ENCODE measurements at regions not wholly inside any gene's neighbourhood (a gene's known extent, or its start where the extent isn't known, plus 50 kb on each side); places are given as distances from the start of the nearest gene placed in this dataset.

DNA sequence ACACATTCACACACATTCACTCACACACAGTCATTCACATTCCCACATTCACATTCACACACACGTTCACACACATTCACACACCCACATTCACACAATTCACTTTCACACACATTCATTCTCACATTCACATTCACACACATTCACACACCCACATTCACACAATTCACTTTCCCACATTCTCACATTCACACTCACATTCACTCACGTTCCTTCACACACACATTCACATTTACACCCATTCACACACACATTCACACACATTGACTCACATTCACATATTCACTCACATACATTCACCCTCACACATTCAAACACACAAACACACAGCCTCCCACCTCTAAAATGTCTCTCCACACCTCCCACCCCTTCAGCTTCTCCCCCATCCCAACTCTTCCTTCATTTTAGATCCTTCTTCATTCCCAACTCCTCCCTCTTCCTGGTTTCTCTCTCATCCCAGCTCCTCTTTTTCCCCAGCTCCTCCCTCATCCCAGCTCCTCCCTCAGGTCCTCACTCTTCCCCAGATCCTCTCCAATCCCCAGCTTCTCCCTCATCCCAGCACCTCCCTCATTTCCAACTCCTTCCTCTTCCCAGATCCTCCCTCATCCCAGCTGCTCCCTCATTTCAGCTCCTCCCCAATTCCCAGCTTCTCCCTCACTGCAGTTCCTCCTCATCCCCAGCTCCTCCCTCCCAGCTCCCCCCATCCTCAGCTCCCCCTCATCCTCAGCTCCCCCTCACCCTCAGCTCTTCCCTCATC lies 111.0 kb downstream of the FAM53A start:
- no peak for DNase-seq
- H3K9me3 ChIP-seq (ENCODE audit: control extremely low read depth in 1 of 5, control insufficient read depth in 4 of 5, insufficient read depth in 2 of 5, low read depth in 1 of 5, low read length in 4 of 5), result no peaks in the 10 kb centered on the region
- no peak overlapping the region for H3K27ac ChIP-seq (ENCODE audit: insufficient read depth in 1 of 2, low read depth in 1 of 2, low read length in 2 of 2, poor library complexity in 1 of 2, severe bottlenecking in 2 of 2)
- H3K4me3 ChIP-seq (ENCODE audit: control insufficient read depth in 1 of 7, extremely low read depth in 1 of 7, insufficient read depth in 4 of 7, low read depth in 2 of 7, low read length in 6 of 7), result no peak overlapping the region
- no peaks in the 10 kb centered on the region for H3K36me3 ChIP-seq (ENCODE audit: control insufficient read depth in 4 of 4, insufficient read depth in 4 of 4, low read length in 3 of 4)
- POLR2A ChIA-PET, result no interaction called here
- WGBS (ENCODE audit: insufficient coverage), result 100% methylated on average over 2 of the region's 2 CpGs
- CTCF ChIA-PET, result interaction anchor here (0.7 to 1.7 kb wide), 2 partner anchors 12 to 25 kb away, joined by 3 to 4 read pairs; no protein-coding TSS in a partner anchor
- peaks cover 0 to 2% (median under 1%) of the 10 kb centered on the region in 4 experiments for H3K4me1 ChIP-seq (ENCODE audit: control extremely low read depth in 1 of 4, control insufficient read depth in 4 of 4, insufficient read depth in 4 of 4, low read length in 3 of 4)
- H3K27me3 ChIP-seq (replicated peaks in 2 of 5; ENCODE audit: control insufficient read depth in 4 of 5, insufficient read depth in 5 of 5, low read length in 4 of 5), result peaks cover 0 to 21% (median 0%) of the 10 kb centered on the region in 5 experiments

DNA sequence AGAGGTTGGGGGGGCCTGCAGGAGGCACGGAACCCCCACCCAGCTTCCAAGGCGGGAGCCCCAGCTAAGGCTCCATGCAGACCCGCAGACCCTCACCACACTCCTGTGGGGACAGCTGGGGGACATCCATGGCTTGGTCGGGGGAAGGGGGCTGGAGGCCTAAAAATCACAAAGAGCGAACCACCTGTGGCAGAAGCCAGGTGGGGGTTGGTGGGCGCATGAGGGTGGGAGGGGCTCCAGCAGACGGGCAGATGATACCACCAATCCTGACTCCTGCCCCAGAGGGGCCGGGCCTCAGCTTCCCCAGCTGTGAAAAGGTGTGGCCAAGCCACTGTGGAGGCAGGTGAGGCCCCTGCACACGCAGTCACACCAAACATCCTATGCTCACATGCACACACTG lies 111.6 kb downstream of the FAM53A start:
- Histone ChIP-seq H3K4me1 (ENCODE audit: control extremely low read depth in 1 of 4, control insufficient read depth in 4 of 4, insufficient read depth in 4 of 4, low read length in 3 of 4) (no peaks in the 10 kb centered on the region), H3K9me3 (ENCODE audit: control extremely low read depth in 1 of 5, control insufficient read depth in 4 of 5, insufficient read depth in 2 of 5, low read depth in 1 of 5, low read length in 4 of 5) (no peaks in the 10 kb centered on the region), H3K27me3 (replicated peaks in 2 of 5; ENCODE audit: control insufficient read depth in 4 of 5, insufficient read depth in 5 of 5, low read length in 4 of 5) (peaks cover 0 to 27% (median 0%) of the 10 kb centered on the region in 5 experiments), H3K27ac (ENCODE audit: insufficient read depth in 1 of 2, low read depth in 1 of 2, low read length in 2 of 2, poor library complexity in 1 of 2, severe bottlenecking in 2 of 2) (no peak overlapping the region), H3K36me3 (ENCODE audit: control insufficient read depth in 4 of 4, insufficient read depth in 4 of 4, low read length in 3 of 4) (no peaks in the 10 kb centered on the region), H3K4me3 (ENCODE audit: control insufficient read depth in 1 of 7, extremely low read depth in 1 of 7, insufficient read depth in 4 of 7, low read depth in 2 of 7, low read length in 6 of 7) (no peak overlapping the region)
- DNase-seq, result no peak
- WGBS (ENCODE audit: insufficient coverage), result 98% methylated on average over 5 of the region's 9 CpGs
- CTCF ChIA-PET, result interaction anchor here (1.7 kb wide), 1 partner anchor 24 kb away, joined by 4 read pairs; no protein-coding TSS in a partner anchor
- POLR2A ChIA-PET, result no interaction called here

DNA sequence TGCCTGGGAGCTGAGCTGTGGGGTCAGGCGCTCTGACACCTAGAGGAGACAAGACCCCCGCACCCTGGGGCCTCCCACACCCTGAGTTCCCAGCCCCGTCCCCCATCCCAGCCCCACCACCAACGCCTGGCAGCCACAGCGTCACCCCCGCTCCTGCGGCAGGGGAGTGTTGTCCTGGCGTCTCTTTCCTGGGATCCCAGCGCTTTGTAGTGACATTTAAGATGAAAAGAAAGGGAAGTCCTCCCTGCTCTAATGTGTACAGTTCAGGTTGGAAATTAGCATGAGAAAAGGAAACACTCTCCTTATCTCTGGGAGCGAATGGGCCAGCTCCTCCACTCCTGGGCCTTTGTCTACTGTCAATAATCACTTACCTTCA lies 112.1 kb downstream of the FAM53A start:
- H3K4me3 ChIP-seq (ENCODE audit: control insufficient read depth in 1 of 7, extremely low read depth in 1 of 7, insufficient read depth in 4 of 7, low read depth in 2 of 7, low read length in 6 of 7), result no peak overlapping the region
- ChIA-PET POLR2A (no interaction called here), CTCF (no interaction called here)
- WGBS (ENCODE audit: insufficient coverage), result 95% methylated on average over 4 of the region's 10 CpGs
- H3K27me3 ChIP-seq (replicated peaks in 2 of 5; ENCODE audit: control insufficient read depth in 4 of 5, insufficient read depth in 5 of 5, low read length in 4 of 5), result peaks cover 0 to 31% (median 0%) of the 10 kb centered on the region in 5 experiments
- no peak overlapping the region for H3K27ac ChIP-seq (ENCODE audit: insufficient read depth in 1 of 2, low read depth in 1 of 2, low read length in 2 of 2, poor library complexity in 1 of 2, severe bottlenecking in 2 of 2)
- DNase-seq, result no peak
- H3K9me3 ChIP-seq (ENCODE audit: control extremely low read depth in 1 of 5, control insufficient read depth in 4 of 5, insufficient read depth in 2 of 5, low read depth in 1 of 5, low read length in 4 of 5), result no peaks in the 10 kb centered on the region
- no peaks in the 10 kb centered on the region for H3K4me1 ChIP-seq (ENCODE audit: control extremely low read depth in 1 of 4, control insufficient read depth in 4 of 4, insufficient read depth in 4 of 4, low read length in 3 of 4)
- H3K36me3 ChIP-seq (ENCODE audit: control insufficient read depth in 4 of 4, insufficient read depth in 4 of 4, low read length in 3 of 4), result no peaks in the 10 kb centered on the region

DNA sequence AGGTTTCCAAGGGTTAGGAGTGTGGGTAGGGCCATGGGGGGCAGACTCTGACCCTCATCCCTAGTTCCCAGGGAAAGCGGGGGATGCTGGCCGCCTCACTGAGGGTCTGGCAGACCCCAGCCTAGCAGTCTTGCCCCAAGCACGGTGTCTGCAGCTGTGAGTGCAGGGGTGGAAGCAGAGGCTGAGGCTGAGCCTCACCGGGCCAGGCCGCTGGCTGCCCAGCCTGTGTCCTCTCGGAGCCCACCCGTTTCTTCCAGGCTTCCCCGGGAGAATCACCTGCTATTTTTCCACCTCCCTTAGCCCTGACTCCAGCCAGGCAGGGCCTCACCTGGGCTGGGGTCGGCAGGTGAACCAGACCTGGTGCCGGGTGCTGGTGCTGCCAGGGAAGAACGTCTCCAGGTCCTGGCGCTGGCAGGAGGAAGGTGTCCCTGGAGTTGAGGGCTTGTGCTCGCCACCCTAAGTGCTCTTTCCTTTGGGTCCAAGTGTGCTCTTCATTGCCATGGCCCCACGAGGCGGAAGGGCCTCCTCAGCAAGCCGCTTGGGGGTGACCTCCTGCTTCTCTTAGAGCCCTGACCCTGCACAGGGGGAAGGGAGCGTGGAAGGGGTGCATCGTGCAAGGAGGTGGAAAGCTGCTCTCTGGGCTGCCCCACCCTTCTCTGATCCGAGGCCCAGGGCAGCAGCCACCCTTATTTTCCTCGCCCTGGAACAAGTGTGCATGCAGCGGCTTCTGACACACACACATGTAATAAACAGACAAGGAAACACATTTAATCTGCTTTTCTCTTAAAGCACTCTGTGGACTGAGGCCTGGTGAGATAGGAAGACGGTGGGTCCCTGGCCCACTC lies 112.7 kb downstream of the FAM53A start:
- DNase-seq, result no peak
- Histone ChIP-seq H3K36me3 (ENCODE audit: control insufficient read depth in 4 of 4, insufficient read depth in 4 of 4, low read length in 3 of 4) (no peaks in the 10 kb centered on the region), H3K4me3 (ENCODE audit: control insufficient read depth in 1 of 7, extremely low read depth in 1 of 7, insufficient read depth in 4 of 7, low read depth in 2 of 7, low read length in 6 of 7) (no peak overlapping the region), H3K9me3 (ENCODE audit: control extremely low read depth in 1 of 5, control insufficient read depth in 4 of 5, insufficient read depth in 2 of 5, low read depth in 1 of 5, low read length in 4 of 5) (no peaks in the 10 kb centered on the region), H3K4me1 (ENCODE audit: control extremely low read depth in 1 of 4, control insufficient read depth in 4 of 4, insufficient read depth in 4 of 4, low read length in 3 of 4) (peaks cover 0 to 2% (median 0%) of the 10 kb centered on the region in 4 experiments), H3K27me3 (replicated peaks in 2 of 5; ENCODE audit: control insufficient read depth in 4 of 5, insufficient read depth in 5 of 5, low read length in 4 of 5) (peaks cover 0 to 35% (median 0%) of the 10 kb centered on the region in 5 experiments), H3K27ac (ENCODE audit: insufficient read depth in 1 of 2, low read depth in 1 of 2, low read length in 2 of 2, poor library complexity in 1 of 2, severe bottlenecking in 2 of 2) (no peak overlapping the region)
- ChIA-PET CTCF (no interaction called here), POLR2A (no interaction called here)
- WGBS (ENCODE audit: insufficient coverage), result 82% methylated on average over 17 of the region's 22 CpGs

DNA sequence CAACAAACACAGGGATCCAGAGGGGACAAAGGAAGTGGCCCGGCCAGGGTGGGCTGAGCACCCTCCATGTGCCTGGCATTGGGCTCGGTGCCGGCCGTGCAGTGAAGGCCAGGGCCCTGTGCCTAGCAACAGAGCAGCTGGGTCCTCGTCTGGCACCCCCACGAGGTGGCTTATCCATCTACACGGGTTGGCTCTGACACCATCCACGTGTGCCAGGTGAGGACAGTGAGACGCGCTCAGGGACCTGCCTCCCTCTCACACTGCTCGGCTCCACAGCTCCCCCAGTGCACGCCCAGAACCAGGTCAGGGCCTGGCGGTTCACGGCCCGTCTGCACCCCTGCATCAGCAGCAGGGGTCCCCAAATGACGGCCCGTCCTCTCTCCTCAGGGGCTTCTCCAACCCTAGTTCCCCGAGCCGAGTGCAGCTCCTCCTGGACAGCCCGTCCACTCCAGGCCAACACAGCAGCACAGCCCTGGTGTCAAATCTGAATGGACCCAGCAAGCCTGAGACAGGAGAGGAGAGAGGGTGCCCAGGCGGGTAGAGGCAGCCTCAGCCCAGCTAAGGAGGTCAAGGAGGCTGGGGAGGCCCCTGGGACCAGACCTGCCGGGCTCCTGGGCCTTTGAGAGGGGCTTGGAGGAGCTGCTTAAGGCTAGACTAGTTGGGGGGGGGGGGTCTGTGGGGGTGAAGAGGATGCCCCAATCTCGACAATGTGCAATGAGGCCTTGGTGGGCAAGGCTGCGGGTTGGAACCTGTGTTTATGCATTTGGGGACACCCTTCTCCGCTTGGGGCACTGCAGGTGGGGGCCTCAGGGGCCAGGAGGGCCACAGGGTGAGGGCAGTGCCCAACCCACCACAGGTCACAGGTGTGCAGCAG lies 113.6 kb downstream of the FAM53A start:
- CTCF ChIA-PET, result interaction anchor here (0.8 to 1.2 kb wide), 2 partner anchors 59 to 209 kb away, joined by 3 read pairs; no protein-coding TSS in a partner anchor
- POLR2A ChIA-PET, result no interaction called here

DNA sequence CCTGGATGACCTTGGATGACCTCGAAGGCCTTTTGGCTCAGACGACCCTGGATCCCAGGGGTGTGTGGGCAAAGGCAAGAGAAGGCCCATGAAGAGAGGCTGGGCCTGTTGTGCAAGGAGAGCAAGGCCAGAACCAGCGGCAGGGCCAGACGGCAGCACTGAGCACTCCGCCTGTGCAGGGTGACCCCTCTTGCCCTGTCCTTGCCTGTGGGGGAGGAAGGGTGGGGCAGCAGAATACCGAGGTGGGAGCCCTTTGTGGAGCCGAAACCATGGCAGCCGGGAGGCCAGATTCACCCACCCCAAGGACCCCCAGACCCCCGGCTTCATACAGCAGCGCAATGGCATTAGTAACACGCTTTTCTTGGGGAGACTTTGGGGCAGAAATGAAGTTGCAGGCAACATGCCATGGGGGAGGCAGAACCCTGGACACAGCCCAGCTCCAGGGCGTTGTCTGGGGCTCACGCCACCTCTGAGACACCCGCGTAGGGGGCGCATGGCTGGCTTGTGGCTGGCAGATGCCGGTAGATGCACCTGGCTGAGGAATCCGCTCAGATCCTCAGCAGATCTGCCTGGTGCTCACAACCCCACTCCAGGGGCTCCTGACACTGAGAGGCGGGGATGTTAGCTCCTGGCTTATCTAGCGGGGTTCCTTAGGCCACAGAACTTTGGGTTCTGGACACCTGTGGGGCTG lies 114.5 kb downstream of the FAM53A start:
- H3K27ac ChIP-seq (ENCODE audit: insufficient read depth in 1 of 2, low read depth in 1 of 2, low read length in 2 of 2, poor library complexity in 1 of 2, severe bottlenecking in 2 of 2), result no peak overlapping the region
- no peaks in the 10 kb centered on the region for H3K36me3 ChIP-seq (ENCODE audit: control insufficient read depth in 4 of 4, insufficient read depth in 4 of 4, low read length in 3 of 4)
- no peaks in the 10 kb centered on the region for H3K9me3 ChIP-seq (ENCODE audit: control extremely low read depth in 1 of 5, control insufficient read depth in 4 of 5, insufficient read depth in 2 of 5, low read depth in 1 of 5, low read length in 4 of 5)
- WGBS (ENCODE audit: insufficient coverage), result 84% methylated on average over 17 of the region's 20 CpGs
- peaks cover 0 to 51% (median 0%) of the 10 kb centered on the region in 5 experiments for H3K27me3 ChIP-seq (replicated peaks in 2 of 5; ENCODE audit: control insufficient read depth in 4 of 5, insufficient read depth in 5 of 5, low read length in 4 of 5)
- POLR2A ChIA-PET, result no interaction called here
- DNase-seq, result no peak
- H3K4me3 ChIP-seq (ENCODE audit: control insufficient read depth in 1 of 7, extremely low read depth in 1 of 7, insufficient read depth in 4 of 7, low read depth in 2 of 7, low read length in 6 of 7), result no peak overlapping the region
- peaks cover 0 to 4% (median 0%) of the 10 kb centered on the region in 4 experiments for H3K4me1 ChIP-seq (ENCODE audit: control extremely low read depth in 1 of 4, control insufficient read depth in 4 of 4, insufficient read depth in 4 of 4, low read length in 3 of 4)
- CTCF ChIA-PET, result interaction anchor here (0.8 to 1.2 kb wide), 2 partner anchors 60 to 209 kb away, joined by 3 read pairs; no protein-coding TSS in a partner anchor

More for the DNA sequence above, 113.6 kb downstream of the FAM53A start:
- Histone ChIP-seq H3K9me3 (ENCODE audit: control extremely low read depth in 1 of 5, control insufficient read depth in 4 of 5, insufficient read depth in 2 of 5, low read depth in 1 of 5, low read length in 4 of 5) (no peaks in the 10 kb centered on the region), H3K27ac (ENCODE audit: insufficient read depth in 1 of 2, low read depth in 1 of 2, low read length in 2 of 2, poor library complexity in 1 of 2, severe bottlenecking in 2 of 2) (no peak overlapping the region), H3K36me3 (ENCODE audit: control insufficient read depth in 4 of 4, insufficient read depth in 4 of 4, low read length in 3 of 4) (no peaks in the 10 kb centered on the region), H3K4me3 (ENCODE audit: control insufficient read depth in 1 of 7, extremely low read depth in 1 of 7, insufficient read depth in 4 of 7, low read depth in 2 of 7, low read length in 6 of 7) (no peak overlapping the region), H3K27me3 (replicated peaks in 2 of 5; ENCODE audit: control insufficient read depth in 4 of 5, insufficient read depth in 5 of 5, low read length in 4 of 5) (peaks cover 0 to 42% (median 0%) of the 10 kb centered on the region in 5 experiments), H3K4me1 (ENCODE audit: control extremely low read depth in 1 of 4, control insufficient read depth in 4 of 4, insufficient read depth in 4 of 4, low read length in 3 of 4) (peaks cover 0 to 4% (median 0%) of the 10 kb centered on the region in 4 experiments)
- WGBS (ENCODE audit: insufficient coverage), result 85% methylated on average over 22 of the region's 25 CpGs
- no peak for DNase-seq
